ENCODE measurements at regions not wholly inside any gene's neighbourhood (a gene's known extent, or its start where the extent isn't known, plus 50 kb on each side); places are given as distances from the start of the nearest gene placed in this dataset.
"Not testable (repeated sequence)": the region's sequence is repeated elsewhere in the genome, so short reads cannot be mapped to it uniquely, and the experiment has no call there.

GRCh38 chr7:9919-10318 lies 182.5 kb upstream of the FAM20C start:
- not testable (repeated sequence) for DNase-seq, H3K27ac Mint-ChIP-seq

GRCh38 chr7:32565-33280 lies 159.6 kb upstream of the FAM20C start:
- not testable (repeated sequence) for ATAC-seq, H3K4me3 Mint-ChIP-seq, H3K27ac Mint-ChIP-seq

More at GRCh38 chr7:9919-10318, 182.5 kb upstream of the FAM20C start:
- not testable (repeated sequence) for H3K27me3 Mint-ChIP-seq, H3K4me1 Mint-ChIP-seq, H3K9me3 Mint-ChIP-seq, ATAC-seq, H3K4me3 Mint-ChIP-seq

GRCh38 chr7:35121-35541 lies 157.2 kb upstream of the FAM20C start:
- not testable (repeated sequence) for H3K27me3 Mint-ChIP-seq, H3K9me3 Mint-ChIP-seq, DNase-seq, H3K4me1 Mint-ChIP-seq, ATAC-seq, H3K27ac Mint-ChIP-seq, H3K4me3 Mint-ChIP-seq

More at GRCh38 chr7:32565-33280, 159.6 kb upstream of the FAM20C start:
- H3K27me3 Mint-ChIP-seq, H3K9me3 Mint-ChIP-seq, H3K4me1 Mint-ChIP-seq, DNase-seq: not testable (repeated sequence)

- ATAC-seq, H3K27me3 Mint-ChIP-seq, H3K4me3 Mint-ChIP-seq, DNase-seq, H3K4me1 Mint-ChIP-seq, H3K27ac Mint-ChIP-seq, H3K9me3 Mint-ChIP-seq: not testable (repeated sequence)
Measured at GRCh38 chr7:36539-36938, 155.8 kb upstream of the FAM20C start.

GRCh38 chr7:37656-38055 lies 154.7 kb upstream of the FAM20C start:
- ATAC-seq, DNase-seq, H3K27ac Mint-ChIP-seq, H3K9me3 Mint-ChIP-seq, H3K4me1 Mint-ChIP-seq, H3K4me3 Mint-ChIP-seq: not testable (repeated sequence)
- peaks cover 17% of the 10 kb centered on the region for H3K27me3 Mint-ChIP-seq

GRCh38 chr7:38444-38843 lies 153.9 kb upstream of the FAM20C start:
- not testable (repeated sequence) for DNase-seq, ATAC-seq, H3K4me1 Mint-ChIP-seq, H3K9me3 Mint-ChIP-seq, H3K4me3 Mint-ChIP-seq, H3K27ac Mint-ChIP-seq
- H3K27me3 Mint-ChIP-seq, result peaks cover 25% of the 10 kb centered on the region

GRCh38 chr7:39984-40740 lies 152.2 kb upstream of the FAM20C start:
- H3K9me3 Mint-ChIP-seq, DNase-seq, H3K4me3 Mint-ChIP-seq, H3K4me1 Mint-ChIP-seq, ATAC-seq: not testable (repeated sequence)
- Mint-ChIP-seq H3K27ac (peak overlapping the region in 1 of 2 donors; percentile 25), H3K27me3 (peaks cover 26% of the 10 kb centered on the region)

- Mint-ChIP-seq H3K4me3 (no peak overlapping the region), H3K9me3 (no peaks in the 10 kb centered on the region), H3K4me1 (no peaks in the 10 kb centered on the region), H3K27me3 (peaks cover 28% of the 10 kb centered on the region), H3K27ac (no peak overlapping the region)
- DNase-seq (no peak), ATAC-seq (no peak)
Measured at GRCh38 chr7:40799-41750, 151.3 kb upstream of the FAM20C start.

- ATAC-seq (no peak), DNase-seq (no peak)
- Mint-ChIP-seq H3K27me3 (peaks cover 38% of the 10 kb centered on the region), H3K4me3 (no peak overlapping the region), H3K4me1 (no peaks in the 10 kb centered on the region), H3K27ac (no peak overlapping the region), H3K9me3 (no peaks in the 10 kb centered on the region)
Measured at GRCh38 chr7:41917-42565, 150.3 kb upstream of the FAM20C start.

- Mint-ChIP-seq H3K4me3 (no peak overlapping the region), H3K4me1 (no peaks in the 10 kb centered on the region), H3K9me3 (no peaks in the 10 kb centered on the region), H3K27me3 (peaks cover 38% of the 10 kb centered on the region), H3K27ac (peak overlapping the region in 1 of 2 donors; percentile 3)
- no peak for DNase-seq
- ATAC-seq, result no peak
Measured at GRCh38 chr7:43791-44540, 148.4 kb upstream of the FAM20C start.

GRCh38 chr7:44541-44896 lies 147.9 kb upstream of the FAM20C start:
- no peaks in the 10 kb centered on the region for H3K4me1 Mint-ChIP-seq
- H3K9me3 Mint-ChIP-seq, result no peaks in the 10 kb centered on the region
- H3K4me3 Mint-ChIP-seq, result no peak overlapping the region
- peaks cover 38% of the 10 kb centered on the region for H3K27me3 Mint-ChIP-seq
- ATAC-seq (no peak), DNase-seq (no peak)
- no peak overlapping the region for H3K27ac Mint-ChIP-seq

GRCh38 chr7:45106-46090 lies 147.0 kb upstream of the FAM20C start:
- Mint-ChIP-seq H3K27ac (no peak overlapping the region), H3K4me3 (no peak overlapping the region), H3K4me1 (no peaks in the 10 kb centered on the region), H3K9me3 (no peaks in the 10 kb centered on the region), H3K27me3 (peaks cover 38% of the 10 kb centered on the region)
- ATAC-seq, result peak; percentile 85
- peak in 1 of 2 donors; percentile 18 for DNase-seq

- H3K27ac Mint-ChIP-seq, result no peak overlapping the region
- no peaks in the 10 kb centered on the region for H3K4me1 Mint-ChIP-seq
- no peaks in the 10 kb centered on the region for H3K9me3 Mint-ChIP-seq
- DNase-seq, result no peak
- ATAC-seq, result no peak
- H3K27me3 Mint-ChIP-seq, result peaks cover 35% of the 10 kb centered on the region
- H3K4me3 Mint-ChIP-seq, result no peak overlapping the region
Measured at GRCh38 chr7:46123-46829, 146.1 kb upstream of the FAM20C start.
